NCI-H2107 (cell line): ENCODE measurements at regions not wholly inside any gene's neighbourhood (a gene's known extent, or its start where the extent isn't known, plus 50 kb on each side); places are given as distances from the start of the nearest gene placed in this dataset.

Experiments
- DNase-seq: peaks from one replicate; lab custom pipeline; 2025; lab: John Stamatoyannopoulos, UW

GRCh38 chr14:89600950-89601826, 184.2 kb upstream of the FOXN3 start:
- DNase-seq: no peak

- no peak for DNase-seq
Observed at GRCh38 chr14:89600029-89600428, 183.0 kb upstream of the FOXN3 start.

- DNase-seq: no peak
Observed at GRCh38 chr14:89598548-89599186, 181.6 kb upstream of the FOXN3 start.

GRCh38 chr14:89592961-89593360, 175.9 kb upstream of the FOXN3 start:
- no peak for DNase-seq

GRCh38 chr14:89589400-89590118, 172.5 kb upstream of the FOXN3 start:
- DNase-seq: no peak

GRCh38 chr14:89588840-89589296, 171.8 kb upstream of the FOXN3 start:
- DNase-seq: no peak

GRCh38 chr14:89588016-89588415, 171.0 kb upstream of the FOXN3 start:
- no peak for DNase-seq

GRCh38 chr14:89587136-89587420, 170.0 kb upstream of the FOXN3 start:
- DNase-seq: no peak

GRCh38 chr14:89586258-89587135, 169.5 kb upstream of the FOXN3 start:
- DNase-seq: no peak

- DNase-seq: no peak
Observed at GRCh38 chr14:89578156-89578555, 161.1 kb upstream of the FOXN3 start.

GRCh38 chr14:89576960-89577359, 159.9 kb upstream of the FOXN3 start:
- DNase-seq: no peak

- no peak for DNase-seq
Observed at GRCh38 chr14:89576145-89576927, 159.3 kb upstream of the FOXN3 start.

GRCh38 chr14:89575386-89576061, 158.5 kb upstream of the FOXN3 start:
- DNase-seq: no peak

- DNase-seq: no peak
Observed at GRCh38 chr14:89574420-89574819, 157.4 kb upstream of the FOXN3 start.

GRCh38 chr14:89573399-89573657, 156.3 kb upstream of the FOXN3 start:
- no peak for DNase-seq

GRCh38 chr14:89572596-89573398, 155.8 kb upstream of the FOXN3 start:
- DNase-seq: no peak

- no peak for DNase-seq
Observed at GRCh38 chr14:89571491-89571890, 154.5 kb upstream of the FOXN3 start.

GRCh38 chr14:89566644-89567415, 149.8 kb upstream of the FOXN3 start:
- no peak for DNase-seq

- DNase-seq: no peak
Observed at GRCh38 chr14:89566180-89566579, 149.1 kb upstream of the FOXN3 start.
